Lung (tissue), 11 donors: ENCODE measurements at regions not wholly inside any gene's neighbourhood (a gene's known extent, or its start where the extent isn't known, plus 50 kb on each side); places are given as distances from the start of the nearest gene placed in this dataset.

Experiments used
- ATAC-seq: fragments of 200-7000 bp; cut with Tn5 transposase; one replicate; pipeline ENCODE4 v1.9.1; 2020; ENCODE audit warnings: moderate number of reproducible peaks; ENCODE audit not compliant: insufficient read depth, low FRiP score
- DNase-seq, 3 donors: peaks; one replicate each; pipeline ENCODE4 v3.0.0-alpha.2; 2013 to 2017
- H3K27ac ChIP-seq, 2 donors: one replicate each; pipeline ENCODE4 v1.5.1; 2013; ENCODE audit warnings: mild to moderate bottlenecking in 2 of 2, moderate library complexity in 2 of 2, control low read depth in 1 of 2, inconsistent platforms in 1 of 2, low read depth in 1 of 2, low read length in 1 of 2
- H3K27me3 ChIP-seq, 3 donors: one replicate each; pipeline ENCODE4 v1.5.1; 2013; ENCODE audit warnings: low read length in 2 of 3; ENCODE audit not compliant: control insufficient read depth in 3 of 3, insufficient read depth in 3 of 3
- H3K36me3 ChIP-seq, 4 donors: one replicate each; pipeline ENCODE4 v1.5.1; 2013; ENCODE audit warnings: low read length in 4 of 4, mild to moderate bottlenecking in 1 of 4, moderate library complexity in 1 of 4; ENCODE audit not compliant: control insufficient read depth in 4 of 4, insufficient read depth in 4 of 4
- H3K4me1 ChIP-seq, 5 donors: one replicate each; pipeline ENCODE4 v1.5.1; 2013; ENCODE audit warnings: low read length in 5 of 5, mild to moderate bottlenecking in 2 of 5, moderate library complexity in 1 of 5; ENCODE audit not compliant: control insufficient read depth in 5 of 5, insufficient read depth in 5 of 5
- H3K4me3 ChIP-seq: one replicate; pipeline ENCODE4 v1.5.1; 2013; ENCODE audit warnings: mild to moderate bottlenecking, control low read depth, moderate library complexity
- H3K9ac ChIP-seq, 2 donors: one replicate each; pipeline ENCODE4 v1.5.1; 2013; ENCODE audit warnings: low read length in 2 of 2, control low read depth in 1 of 2; ENCODE audit not compliant: insufficient read depth in 1 of 2
- H3K9me3 ChIP-seq, 4 donors: one replicate each; pipeline ENCODE4 v1.5.1; 2013; ENCODE audit warnings: low read length in 3 of 4, mild to moderate bottlenecking in 1 of 4, moderate library complexity in 1 of 4; ENCODE audit not compliant: control insufficient read depth in 4 of 4, insufficient read depth in 3 of 4
- CTCF ChIP-seq: IDR thresholded peaks from 2 replicates; pipeline ENCODE4 v1.5.1; 2012; ENCODE audit warnings: mild to moderate bottlenecking; ENCODE audit errors: control extremely low read depth, extremely low read depth
- WGBS, 2 donors: extraction: QIAGEN DNeasy Blood & Tissue Kit; methylation state at CpG; one replicate each; pipeline ENCODE4 v1.1.7; 2013; 5-methylcytosine and 5-hydroxymethylcytosine counted together
- donor health status: control.
- donor health status: control.
- donor health status: Bipolar disorder and iron deficiency.
- donor health status: healthy.
- donor health status: DM: yes; HTN: yes; CAD: no.

GRCh38 chr21:29242201-29242600 is 56.5 kb upstream of the BACH1 start:
- ATAC-seq = no peak
- no peak overlapping the region for H3K9ac ChIP-seq
- DNase-seq = no peak
- H3K27ac ChIP-seq = no peak overlapping the region
- H3K9me3 ChIP-seq = no peaks in the 10 kb centered on the region
- no peaks in the 10 kb centered on the region for H3K4me1 ChIP-seq
- H3K4me3 ChIP-seq = no peak overlapping the region
- TF ChIP-seq CTCF = no peak
- H3K36me3 ChIP-seq = no peaks in the 10 kb centered on the region
- no peaks in the 10 kb centered on the region for H3K27me3 ChIP-seq

- no peaks in the 10 kb centered on the region for H3K36me3 ChIP-seq
- 98 to 100% methylated on average over 1 of the region's 1 CpG for WGBS, 2 donors
- no peak overlapping the region for H3K4me3 ChIP-seq
- H3K9ac ChIP-seq = no peak overlapping the region
- no peaks in the 10 kb centered on the region for H3K27me3 ChIP-seq
- no peak overlapping the region for H3K27ac ChIP-seq
- H3K4me1 ChIP-seq = no peaks in the 10 kb centered on the region
- no peaks in the 10 kb centered on the region for H3K9me3 ChIP-seq
- no peak for ATAC-seq
- TF ChIP-seq CTCF = no peak
- DNase-seq = no peak
Measured at GRCh38 chr21:29243188-29243587, 55.5 kb upstream of the BACH1 start.

GRCh38 chr21:29245104-29245643 is 53.5 kb upstream of the BACH1 start:
- WGBS, 2 donors = 45 to 53% methylated on average over 3 of the region's 3 CpGs
- Histone ChIP-seq H3K27me3 (no peaks in the 10 kb centered on the region), H3K9me3 (peaks cover 0 to 2% (median 0%) of the 10 kb centered on the region in 4 donors), H3K4me1 (no peaks in the 10 kb centered on the region), H3K4me3 (no peak overlapping the region), H3K9ac (no peak overlapping the region), H3K36me3 (no peaks in the 10 kb centered on the region), H3K27ac (no peak overlapping the region)
- TF ChIP-seq CTCF = no peak
- DNase-seq (no peak), ATAC-seq (no peak)

GRCh38 chr21:29245863-29246262 is 52.9 kb upstream of the BACH1 start:
- ATAC-seq (no peak), DNase-seq (no peak)
- TF ChIP-seq CTCF = no peak
- H3K27ac ChIP-seq = no peak overlapping the region
- H3K36me3 ChIP-seq = no peaks in the 10 kb centered on the region
- no peaks in the 10 kb centered on the region for H3K27me3 ChIP-seq
- peaks cover 0 to 2% (median 0%) of the 10 kb centered on the region in 4 donors for H3K9me3 ChIP-seq
- H3K9ac ChIP-seq = no peak overlapping the region
- H3K4me1 ChIP-seq = peaks cover 0 to 5% (median 0%) of the 10 kb centered on the region in 5 donors
- H3K4me3 ChIP-seq = no peak overlapping the region
